ENCODE measurements at regions not wholly inside any gene's neighbourhood (a gene's known extent, or its start where the extent isn't known, plus 50 kb on each side); places are given as distances from the start of the nearest gene placed in this dataset.

DNA sequence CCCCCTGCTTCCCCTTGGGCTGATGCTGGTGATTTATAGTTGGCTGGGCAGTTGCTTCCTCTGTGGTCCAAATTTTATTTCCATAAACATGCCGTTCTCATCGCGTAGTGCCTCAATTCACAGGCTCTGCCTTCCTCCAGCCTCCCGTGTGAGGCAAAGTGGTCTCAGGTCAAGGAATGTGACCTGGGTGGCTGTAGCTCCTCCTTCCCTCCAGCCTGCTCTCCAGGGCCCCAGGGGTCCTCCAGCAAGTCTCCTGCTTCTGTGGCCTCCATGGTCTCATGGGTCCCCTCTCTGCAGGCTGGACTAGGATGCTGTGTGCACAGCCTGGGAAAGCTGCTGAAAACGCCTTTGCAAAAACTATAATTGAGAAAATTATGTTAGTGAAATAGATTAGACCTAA, 694.1 kb downstream of the BRD1 start (continued):
- TF ChIP-seq, protein P1, sequence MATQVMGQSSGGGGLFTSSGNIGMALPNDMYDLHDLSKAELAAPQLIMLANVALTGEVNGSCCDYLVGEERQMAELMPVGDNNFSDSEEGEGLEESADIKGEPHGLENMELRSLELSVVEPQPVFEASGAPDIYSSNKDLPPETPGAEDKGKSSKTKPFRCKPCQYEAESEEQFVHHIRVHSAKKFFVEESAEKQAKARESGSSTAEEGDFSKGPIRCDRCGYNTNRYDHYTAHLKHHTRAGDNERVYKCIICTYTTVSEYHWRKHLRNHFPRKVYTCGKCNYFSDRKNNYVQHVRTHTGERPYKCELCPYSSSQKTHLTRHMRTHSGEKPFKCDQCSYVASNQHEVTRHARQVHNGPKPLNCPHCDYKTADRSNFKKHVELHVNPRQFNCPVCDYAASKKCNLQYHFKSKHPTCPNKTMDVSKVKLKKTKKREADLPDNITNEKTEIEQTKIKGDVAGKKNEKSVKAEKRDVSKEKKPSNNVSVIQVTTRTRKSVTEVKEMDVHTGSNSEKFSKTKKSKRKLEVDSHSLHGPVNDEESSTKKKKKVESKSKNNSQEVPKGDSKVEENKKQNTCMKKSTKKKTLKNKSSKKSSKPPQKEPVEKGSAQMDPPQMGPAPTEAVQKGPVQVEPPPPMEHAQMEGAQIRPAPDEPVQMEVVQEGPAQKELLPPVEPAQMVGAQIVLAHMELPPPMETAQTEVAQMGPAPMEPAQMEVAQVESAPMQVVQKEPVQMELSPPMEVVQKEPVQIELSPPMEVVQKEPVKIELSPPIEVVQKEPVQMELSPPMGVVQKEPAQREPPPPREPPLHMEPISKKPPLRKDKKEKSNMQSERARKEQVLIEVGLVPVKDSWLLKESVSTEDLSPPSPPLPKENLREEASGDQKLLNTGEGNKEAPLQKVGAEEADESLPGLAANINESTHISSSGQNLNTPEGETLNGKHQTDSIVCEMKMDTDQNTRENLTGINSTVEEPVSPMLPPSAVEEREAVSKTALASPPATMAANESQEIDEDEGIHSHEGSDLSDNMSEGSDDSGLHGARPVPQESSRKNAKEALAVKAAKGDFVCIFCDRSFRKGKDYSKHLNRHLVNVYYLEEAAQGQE (IDR thresholded peaks at IDR 0.05; ENCODE audit: unreplicated experiment), result no peak
- no peak for TF ChIP-seq POLR2AphosphoS5 (IDR thresholded peaks at IDR 0.05; ENCODE audit: low read depth)
- no peak for TF ChIP-seq EZH2 (IDR thresholded peaks at IDR 0.05; ENCODE audit: low read depth, unreplicated experiment)
- no peak for TF ChIP-seq ZNF114 (CRISPR knock-in tag; IDR thresholded peaks at IDR 0.05)
- no peak for TF ChIP-seq CREB1 (CRISPR knock-in tag; IDR thresholded peaks at IDR 0.05; ENCODE audit: low read depth)
- TF ChIP-seq, protein P2, sequence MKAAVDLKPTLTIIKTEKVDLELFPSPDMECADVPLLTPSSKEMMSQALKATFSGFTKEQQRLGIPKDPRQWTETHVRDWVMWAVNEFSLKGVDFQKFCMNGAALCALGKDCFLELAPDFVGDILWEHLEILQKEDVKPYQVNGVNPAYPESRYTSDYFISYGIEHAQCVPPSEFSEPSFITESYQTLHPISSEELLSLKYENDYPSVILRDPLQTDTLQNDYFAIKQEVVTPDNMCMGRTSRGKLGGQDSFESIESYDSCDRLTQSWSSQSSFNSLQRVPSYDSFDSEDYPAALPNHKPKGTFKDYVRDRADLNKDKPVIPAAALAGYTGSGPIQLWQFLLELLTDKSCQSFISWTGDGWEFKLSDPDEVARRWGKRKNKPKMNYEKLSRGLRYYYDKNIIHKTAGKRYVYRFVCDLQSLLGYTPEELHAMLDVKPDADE (IDR thresholded peaks at IDR 0.05), result no peak
- TF ChIP-seq STAT1 (IDR thresholded peaks at IDR 0.05; ENCODE audit: unreplicated experiment), result no peak
- no peak for TF ChIP-seq JUNB (IDR thresholded peaks at IDR 0.05; ENCODE audit: unreplicated experiment)

DNA sequence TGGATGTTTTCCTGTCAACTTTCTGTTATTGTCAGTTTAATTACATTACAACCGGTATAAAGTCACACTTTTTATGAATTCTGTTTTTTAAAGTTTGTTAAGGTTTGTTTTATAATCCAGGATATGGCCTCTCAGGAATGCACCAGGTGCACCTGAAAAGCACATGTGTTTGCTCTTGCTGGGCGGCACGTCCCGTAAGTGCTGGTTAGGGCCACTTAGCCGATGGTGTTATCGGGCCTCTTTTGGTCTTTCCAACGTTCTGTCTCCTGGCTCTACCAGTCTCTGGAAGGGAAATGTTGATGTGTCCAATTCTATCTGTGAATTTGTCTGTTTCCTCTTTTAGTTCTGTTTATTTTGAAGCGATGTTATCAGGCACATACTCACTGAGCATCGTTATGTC, 695.7 kb downstream of the BRD1 start:
- no peak overlapping the region for H3K27ac Mint-ChIP-seq
- H3K4me1 Mint-ChIP-seq, result peaks cover 3% of the 10 kb centered on the region
- H3K27ac ChIP-seq (ENCODE audit: low read depth), result no peak overlapping the region
- H3K36me3 ChIP-seq (ENCODE audit: insufficient read depth), result 0 out of 2 replicates have a peak, but pooled peaks cover 4% of the 10 kb centered on the region
- no peak overlapping the region for H2AFZ ChIP-seq
- ATAC-seq (no peak), DNase-seq (ENCODE audit: low spot score) (no peak)
- no peaks in the 10 kb centered on the region for H3K27me3 Mint-ChIP-seq (ENCODE audit: insufficient read depth, low read depth, poor library complexity)
- no peaks in the 10 kb centered on the region for H3F3A ChIP-seq (replicated peaks; ENCODE audit: low read depth)
- H3K4me3 Mint-ChIP-seq, result no peak overlapping the region
- H3K9me2 ChIP-seq (ENCODE audit: insufficient read depth), result no peaks in the 10 kb centered on the region
- H3K79me2 ChIP-seq (replicated peaks; ENCODE audit: insufficient read depth), result no peaks in the 10 kb centered on the region
- no peaks in the 10 kb centered on the region for H3K27me3 ChIP-seq (ENCODE audit: insufficient read depth)
- H3K9me3 Mint-ChIP-seq, result peaks cover 2% of the 10 kb centered on the region; the same call in 2 of the 3 replicates
- H3K4me2 ChIP-seq, result no peak overlapping the region
- no peaks in the 10 kb centered on the region for H3K4me1 ChIP-seq (ENCODE audit: insufficient read depth)
- no peaks in the 10 kb centered on the region for H4K20me1 ChIP-seq (replicated peaks; ENCODE audit: insufficient read depth)
- H3K4me3 ChIP-seq, result no peak overlapping the region
- H3K36me3 Mint-ChIP-seq (ENCODE audit: low read depth), result no peaks in the 10 kb centered on the region
- TF ChIP-seq NANOG (IDR thresholded peaks at IDR 0.05; ENCODE audit: borderline replicate concordance), result no peak
- TF ChIP-seq, protein P3, sequence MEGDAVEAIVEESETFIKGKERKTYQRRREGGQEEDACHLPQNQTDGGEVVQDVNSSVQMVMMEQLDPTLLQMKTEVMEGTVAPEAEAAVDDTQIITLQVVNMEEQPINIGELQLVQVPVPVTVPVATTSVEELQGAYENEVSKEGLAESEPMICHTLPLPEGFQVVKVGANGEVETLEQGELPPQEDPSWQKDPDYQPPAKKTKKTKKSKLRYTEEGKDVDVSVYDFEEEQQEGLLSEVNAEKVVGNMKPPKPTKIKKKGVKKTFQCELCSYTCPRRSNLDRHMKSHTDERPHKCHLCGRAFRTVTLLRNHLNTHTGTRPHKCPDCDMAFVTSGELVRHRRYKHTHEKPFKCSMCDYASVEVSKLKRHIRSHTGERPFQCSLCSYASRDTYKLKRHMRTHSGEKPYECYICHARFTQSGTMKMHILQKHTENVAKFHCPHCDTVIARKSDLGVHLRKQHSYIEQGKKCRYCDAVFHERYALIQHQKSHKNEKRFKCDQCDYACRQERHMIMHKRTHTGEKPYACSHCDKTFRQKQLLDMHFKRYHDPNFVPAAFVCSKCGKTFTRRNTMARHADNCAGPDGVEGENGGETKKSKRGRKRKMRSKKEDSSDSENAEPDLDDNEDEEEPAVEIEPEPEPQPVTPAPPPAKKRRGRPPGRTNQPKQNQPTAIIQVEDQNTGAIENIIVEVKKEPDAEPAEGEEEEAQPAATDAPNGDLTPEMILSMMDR (conservative IDR thresholded peaks at IDR 0.05; ENCODE audit: low read depth in 2 of 2), result no peak
- no peak for TF ChIP-seq POLR2AphosphoS5 (IDR thresholded peaks at IDR 0.05; ENCODE audit: low read depth)
- no peak for TF ChIP-seq EZH2 (IDR thresholded peaks at IDR 0.05; ENCODE audit: low read depth, unreplicated experiment)
- TF ChIP-seq, protein P2 (IDR thresholded peaks at IDR 0.05), result no peak
- TF ChIP-seq EZH2phosphoT487 (IDR thresholded peaks at IDR 0.05; ENCODE audit: unreplicated experiment), result no peak
- TF ChIP-seq ZNF331 (CRISPR knock-in tag; IDR thresholded peaks at IDR 0.05; ENCODE audit: low read depth), result no peak

All from GM23338 (cell line).